Activated gamma-delta T cell treated with Interleukin-2 at 50 U/mL for 16 hours (primary cell): ENCODE measurements at regions not wholly inside any gene's neighbourhood (a gene's known extent, or its start where the extent isn't known, plus 50 kb on each side); places are given as distances from the start of the nearest gene placed in this dataset.
A peak's percentile ranks its signal among the peaks of the same experiment; 100 is the strongest.
"Not testable (repeated sequence)": the region's sequence is repeated elsewhere in the genome, so short reads cannot be mapped to it uniquely, and the experiment has no call there.

Experiments used
- DNase-seq: peaks from one replicate; pipeline ENCODE4 v3.0.0-alpha.2; 2020

DNA sequence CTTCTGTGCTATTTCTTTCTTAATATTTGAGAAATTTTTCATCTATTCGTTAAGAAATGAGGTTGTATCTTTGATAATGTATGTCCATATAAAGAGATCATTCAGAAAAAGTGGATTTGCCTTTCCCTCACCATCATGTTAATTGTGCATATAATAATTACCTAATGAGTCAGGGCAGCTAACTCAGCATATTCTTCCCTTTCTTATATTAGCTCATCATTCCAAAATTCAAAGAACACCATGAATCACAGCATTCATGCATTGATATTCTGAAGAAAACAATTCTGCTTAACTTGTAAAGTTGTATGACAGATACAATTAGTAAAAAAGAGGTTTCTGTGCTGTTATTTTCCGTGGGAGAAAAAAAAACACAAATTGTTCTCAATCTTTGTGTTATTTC, 630.6 kb downstream of the TLE1 start:
- DNase-seq = no peak

DNA sequence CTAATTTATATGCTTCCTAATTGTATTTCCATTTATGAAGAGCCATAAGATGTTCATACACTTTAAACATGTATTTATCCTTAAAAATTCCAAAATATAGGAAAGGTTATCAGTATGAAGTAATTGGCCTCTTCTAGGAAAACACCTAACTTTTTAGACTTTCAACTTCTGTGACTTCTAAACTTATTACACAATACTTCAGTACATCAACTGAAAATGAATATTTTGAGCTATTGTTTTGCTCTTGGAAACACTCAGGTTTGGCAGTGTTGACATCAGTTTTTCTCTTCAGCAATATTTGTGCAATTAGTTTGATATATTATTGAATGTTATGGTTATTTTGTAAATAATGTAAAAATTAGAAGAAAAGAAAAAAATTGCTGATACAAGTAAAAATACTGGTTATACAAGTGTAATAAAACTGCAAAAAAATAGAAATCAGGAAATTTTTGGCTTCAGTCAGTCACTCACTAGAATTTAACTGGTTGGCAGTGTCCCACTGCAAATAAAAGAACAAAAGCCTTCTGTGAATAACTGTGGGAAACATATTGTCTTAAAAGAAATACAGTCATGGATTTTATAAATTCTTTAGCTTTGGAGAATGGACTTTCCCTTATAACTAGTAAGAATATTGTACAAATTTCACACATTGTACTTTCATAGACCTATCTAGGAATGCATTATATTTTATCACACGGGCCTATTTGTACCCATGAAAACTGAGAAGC, 635.9 kb downstream of the TLE1 start:
- no peak for DNase-seq

- DNase-seq = no peak
These were observed 636.5 kb downstream of the TLE1 start for GRCh38 chr9:81052846-81053245.

DNA sequence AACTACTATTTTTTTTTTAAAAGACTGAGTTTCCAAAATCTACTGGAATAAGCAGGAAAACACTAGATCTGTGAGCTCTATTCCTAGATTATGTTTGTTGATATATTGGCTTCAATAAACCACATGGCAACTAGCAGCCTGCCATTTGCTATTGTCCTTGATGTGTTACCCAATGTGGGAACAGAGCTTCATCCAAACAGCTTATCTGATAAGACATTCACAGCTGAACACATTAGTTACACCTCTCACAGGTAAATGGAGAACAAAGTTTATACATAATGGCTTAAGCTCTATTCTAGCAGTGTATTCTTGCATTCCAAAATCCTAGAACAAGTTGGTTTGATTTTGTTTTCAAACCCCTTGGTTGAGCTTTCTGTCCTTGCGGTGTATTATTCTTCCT, 642.1 kb downstream of the TLE1 start:
- no peak for DNase-seq

- DNase-seq = no peak
These were observed 643.7 kb downstream of the TLE1 start for GRCh38 chr9:81045658-81046057.

DNA sequence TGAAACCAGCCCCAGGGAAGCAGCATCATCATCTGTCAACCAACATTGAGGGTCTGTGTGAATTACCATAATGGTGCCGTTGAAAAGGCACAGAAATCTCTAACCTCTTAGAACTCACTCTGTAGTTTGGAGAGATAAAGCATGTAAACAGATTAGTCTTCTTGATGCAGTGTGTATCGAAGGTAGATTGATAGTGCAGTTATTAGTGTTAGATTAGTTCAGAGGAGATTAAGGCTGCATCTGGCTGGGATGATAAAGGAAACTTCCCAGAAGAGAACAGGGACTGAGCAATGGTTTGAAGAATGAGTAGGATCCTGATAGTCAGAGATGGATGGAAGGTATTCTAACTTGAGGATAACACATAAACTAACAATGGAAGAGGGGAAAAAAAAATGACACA, 651.5 kb downstream of the TLE1 start:
- no peak for DNase-seq

DNA sequence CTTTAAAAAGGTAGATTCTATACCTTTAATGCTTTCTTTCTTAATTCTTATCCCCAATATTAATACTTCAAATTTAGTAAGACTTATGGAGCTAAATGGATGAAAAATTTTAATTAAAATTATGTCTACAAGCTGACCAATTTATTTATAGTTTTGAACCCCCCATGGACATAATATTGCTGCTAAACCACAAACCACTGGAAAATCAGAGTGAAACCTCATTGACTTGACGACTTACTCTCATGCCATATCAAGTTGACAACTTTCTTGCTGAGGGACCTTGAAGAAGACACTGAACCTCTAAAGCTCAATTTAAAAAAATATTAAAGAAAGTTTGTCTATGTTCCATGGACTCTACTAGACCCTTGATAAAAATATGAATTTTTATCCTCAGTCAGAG, 653.7 kb downstream of the TLE1 start:
- DNase-seq = no peak

DNA sequence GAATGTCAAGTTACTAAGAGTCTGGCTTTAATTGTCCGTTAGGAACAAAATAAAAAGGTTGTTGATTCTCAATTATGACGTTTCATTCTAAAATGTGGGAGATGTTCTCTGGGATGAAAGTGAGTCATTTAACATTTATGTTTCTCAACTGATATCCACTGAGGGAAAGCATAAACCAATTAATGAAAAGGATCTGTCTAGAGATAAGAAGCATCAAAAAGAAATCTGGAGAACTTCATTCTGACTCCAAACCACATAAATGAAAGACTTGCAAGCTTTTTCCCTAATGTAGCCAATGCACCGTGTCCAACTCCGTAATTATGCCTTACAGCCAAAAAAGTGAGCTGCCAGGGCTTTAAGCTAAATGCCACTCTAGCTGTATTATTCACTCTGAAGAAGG, 654.2 kb downstream of the TLE1 start:
- no peak for DNase-seq

DNA sequence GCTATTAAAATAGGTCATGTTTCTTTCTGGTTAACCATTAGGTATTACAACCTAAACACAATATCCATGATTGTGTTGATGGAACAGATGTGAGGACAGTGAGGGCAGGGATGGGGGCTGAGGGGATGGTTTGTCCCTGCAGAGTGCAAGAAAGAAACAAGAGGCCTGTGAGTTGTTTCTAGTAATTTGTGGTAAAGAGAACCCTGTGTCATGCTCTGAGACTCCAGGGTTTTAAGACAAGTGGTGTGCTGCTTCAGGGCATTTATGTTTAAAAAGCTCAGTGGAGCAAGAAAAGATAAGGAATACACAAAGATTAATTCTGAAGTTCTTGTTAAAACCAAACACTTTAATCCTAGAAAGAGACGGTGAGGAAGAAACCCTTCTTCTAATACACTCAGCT, 656.5 kb downstream of the TLE1 start:
- DNase-seq = no peak

DNA sequence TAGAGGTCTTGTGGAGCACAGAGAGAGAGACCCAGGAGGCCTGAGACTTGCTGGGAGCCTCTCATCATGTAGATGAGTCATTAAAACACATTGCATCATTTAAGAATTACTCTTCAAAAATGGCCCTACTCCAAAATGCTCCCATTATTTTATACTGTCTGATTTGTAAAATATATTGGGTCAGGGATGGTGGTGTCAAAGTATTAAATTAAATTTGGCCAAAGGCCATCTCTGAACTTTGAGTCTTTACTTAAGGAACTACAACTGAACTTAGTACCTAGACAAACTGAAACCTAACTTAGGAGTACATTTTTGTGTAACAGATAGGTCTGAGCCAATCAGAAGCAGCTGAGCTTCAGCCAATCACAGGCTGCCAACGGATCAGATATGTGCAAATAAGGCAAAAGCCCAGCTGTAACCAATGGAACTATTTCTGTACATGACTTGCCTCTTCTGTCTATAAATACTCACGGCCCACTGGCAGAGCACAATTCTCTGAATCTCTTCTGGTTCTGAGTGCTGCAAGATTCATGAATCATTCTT, 657.2 kb downstream of the TLE1 start:
- DNase-seq = no peak

DNA sequence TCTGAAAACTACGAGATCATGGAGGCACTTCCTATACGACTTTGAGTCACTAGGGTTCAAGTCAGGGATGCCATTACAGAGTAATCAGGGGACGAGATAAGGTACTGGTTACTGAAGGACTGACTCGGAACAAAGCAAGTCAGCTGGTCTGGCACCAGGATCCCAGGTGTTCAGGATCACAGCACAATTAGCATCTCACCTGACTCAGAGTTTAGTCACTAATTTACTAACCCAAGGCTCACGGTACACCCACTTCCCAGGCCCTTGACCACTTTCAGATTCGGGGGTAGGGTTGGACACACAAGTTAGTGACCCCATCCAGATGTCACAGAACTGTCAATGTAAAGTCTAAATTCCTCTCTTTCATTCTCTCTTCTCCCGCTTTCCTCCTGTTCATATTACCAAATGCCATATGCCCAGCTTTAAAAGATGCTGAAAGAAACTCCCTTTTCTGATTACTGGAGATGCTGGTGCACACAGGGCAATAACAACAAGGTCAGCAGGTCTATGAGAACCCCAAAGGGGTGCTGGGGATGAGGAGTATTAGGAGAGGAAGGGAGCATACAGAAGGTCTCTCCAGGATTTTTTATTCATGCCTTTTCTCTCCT, 657.8 kb downstream of the TLE1 start:
- DNase-seq = no peak

DNA sequence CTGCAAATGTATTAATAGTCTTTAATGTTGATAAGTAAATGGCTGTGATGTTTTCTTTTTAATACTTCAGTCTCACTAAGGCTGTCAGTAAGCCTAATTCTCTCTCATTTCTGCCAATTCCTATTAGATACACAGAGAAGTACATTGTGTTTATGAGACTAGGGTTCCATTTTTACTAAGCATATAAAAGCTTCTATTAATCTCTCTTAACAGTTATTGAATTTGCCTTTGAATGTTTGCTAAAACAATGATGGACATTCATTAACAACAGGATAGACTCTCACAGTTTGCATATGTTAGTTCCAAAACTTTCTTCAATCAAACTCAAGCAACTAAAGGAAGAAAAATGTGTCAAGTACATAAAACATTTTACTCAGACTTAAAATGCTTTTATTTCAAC, 659.3 kb downstream of the TLE1 start:
- no peak for DNase-seq

DNA sequence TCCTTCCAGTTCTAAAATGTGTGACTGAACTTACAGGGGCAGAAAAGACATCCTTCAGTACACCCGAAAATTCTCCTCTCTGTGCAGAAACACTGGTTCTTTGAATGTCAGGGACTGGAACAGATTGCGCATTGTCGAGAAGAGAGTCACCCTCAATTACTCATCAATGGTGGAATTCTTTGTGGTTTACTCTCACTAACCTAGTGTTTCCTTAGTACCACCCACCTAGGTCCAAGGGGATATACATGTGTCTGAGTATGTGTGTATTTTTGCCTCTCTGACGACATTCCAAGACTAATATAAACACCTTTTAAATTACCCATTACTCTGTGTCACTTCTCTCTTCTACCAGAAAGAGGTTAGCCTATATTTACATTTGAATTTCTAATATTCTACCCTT, 660.8 kb downstream of the TLE1 start:
- DNase-seq = no peak

GRCh38 chr9:81022177-81022576, 667.2 kb downstream of the TLE1 start:
- DNase-seq = no peak

- DNase-seq = not testable (repeated sequence)
These were observed 674.4 kb downstream of the TLE1 start for GRCh38 chr9:81014945-81015344.

DNA sequence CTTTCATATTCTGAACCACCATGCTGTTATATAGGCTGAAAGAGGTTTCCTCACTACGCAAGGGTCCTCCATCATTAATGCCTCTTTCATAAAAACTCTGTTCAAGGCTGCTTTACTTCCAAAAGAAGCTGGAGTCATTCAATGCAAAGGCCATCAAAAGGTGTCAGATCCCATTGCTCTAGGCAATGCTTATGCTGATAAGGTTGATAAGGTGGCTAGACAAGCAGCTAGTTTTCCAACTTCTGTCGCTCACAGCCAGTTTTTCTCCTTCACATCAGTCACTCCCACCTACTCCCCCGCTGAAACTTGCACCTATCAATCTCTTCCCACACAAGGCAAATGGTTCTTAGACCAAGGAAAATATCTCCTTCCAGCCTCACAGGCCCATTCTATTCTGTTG, 676.2 kb downstream of the TLE1 start:
- DNase-seq = not testable (repeated sequence)

DNA sequence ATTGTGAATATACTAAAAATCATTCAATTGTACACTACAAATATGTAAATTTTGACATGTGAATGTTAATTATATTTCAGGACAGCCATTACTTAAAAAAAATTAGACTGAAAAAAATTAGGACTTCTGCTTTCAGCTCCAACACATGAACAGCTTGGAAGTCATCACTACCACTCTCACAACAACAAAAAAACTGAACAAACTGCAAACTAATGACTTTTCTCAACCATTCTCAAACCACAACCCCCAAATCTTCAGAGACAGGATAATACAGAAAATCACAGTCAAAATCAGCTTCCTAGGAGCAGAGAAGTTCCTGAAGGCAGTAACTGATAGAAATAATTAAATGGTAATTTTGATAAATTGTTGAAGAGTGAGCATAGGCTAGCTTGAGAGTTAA, 686.4 kb downstream of the TLE1 start:
- DNase-seq = no peak

DNA sequence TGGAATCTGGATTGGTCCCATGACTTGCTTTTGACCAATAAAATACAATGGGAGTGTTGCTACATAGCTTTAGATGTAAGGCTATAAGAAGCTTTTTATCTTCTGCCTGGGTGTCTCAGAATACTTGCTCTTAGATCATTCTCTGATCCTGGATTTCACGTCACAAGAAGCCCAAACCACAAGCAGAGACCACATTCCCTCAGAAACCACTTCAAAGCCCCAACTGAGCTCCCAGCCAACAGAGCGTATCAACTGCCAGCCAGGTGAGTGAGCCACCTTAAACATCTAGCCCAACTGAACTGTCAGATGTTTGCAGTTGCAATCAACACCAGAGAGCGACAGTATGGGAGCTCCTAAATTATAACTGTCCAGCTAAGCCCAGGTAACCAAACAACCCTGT, 687.1 kb downstream of the TLE1 start:
- peak; percentile 3 for DNase-seq

DNA sequence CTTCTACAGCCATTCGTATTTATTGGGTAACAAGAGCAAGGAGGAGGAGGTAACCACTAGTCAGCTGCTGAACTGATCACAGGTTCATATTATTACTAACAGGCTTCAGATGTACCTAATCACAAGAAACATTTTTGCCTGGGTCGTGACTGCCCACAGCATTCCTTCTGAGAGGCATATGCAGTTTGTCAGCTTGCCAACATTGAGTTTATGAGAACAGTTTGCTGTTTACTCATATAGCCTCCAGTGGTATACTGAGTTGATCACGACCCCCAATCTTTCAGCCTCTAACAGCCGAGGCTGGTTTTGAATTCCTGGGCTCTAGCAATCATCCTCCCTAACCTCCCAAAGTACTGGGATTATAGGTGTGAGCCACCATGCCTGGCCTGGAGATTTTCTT, 693.6 kb downstream of the TLE1 start:
- DNase-seq = no peak

DNA sequence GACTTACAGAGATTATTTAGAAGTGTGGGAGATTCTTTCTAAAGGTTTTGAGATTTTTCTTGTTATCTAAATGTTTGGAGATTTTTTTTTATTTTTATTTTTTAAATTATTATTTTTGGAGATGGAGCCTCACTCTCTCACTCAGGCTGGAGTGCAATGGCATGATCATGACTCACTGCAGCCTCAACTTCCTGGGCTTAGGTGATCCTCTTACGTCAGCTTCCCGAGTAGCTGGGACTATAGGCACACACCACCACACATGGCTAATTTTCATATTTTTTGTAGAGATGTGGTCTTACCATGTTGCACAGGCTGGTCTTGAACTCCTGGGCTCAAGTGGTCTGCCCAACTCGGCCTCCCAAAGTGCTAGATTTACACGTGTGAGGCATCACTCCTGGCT, 694.5 kb downstream of the TLE1 start:
- DNase-seq = no peak

GRCh38 chr9:80985595-80985994, 703.8 kb downstream of the TLE1 start:
- not testable (repeated sequence) for DNase-seq

GRCh38 chr9:80976403-80976802, 712.9 kb downstream of the TLE1 start:
- DNase-seq = no peak

GRCh38 chr9:80970377-80970776, 719.0 kb downstream of the TLE1 start:
- DNase-seq = not testable (repeated sequence)

GRCh38 chr9:80968611-80969010, 720.7 kb downstream of the TLE1 start:
- DNase-seq = no peak

DNA sequence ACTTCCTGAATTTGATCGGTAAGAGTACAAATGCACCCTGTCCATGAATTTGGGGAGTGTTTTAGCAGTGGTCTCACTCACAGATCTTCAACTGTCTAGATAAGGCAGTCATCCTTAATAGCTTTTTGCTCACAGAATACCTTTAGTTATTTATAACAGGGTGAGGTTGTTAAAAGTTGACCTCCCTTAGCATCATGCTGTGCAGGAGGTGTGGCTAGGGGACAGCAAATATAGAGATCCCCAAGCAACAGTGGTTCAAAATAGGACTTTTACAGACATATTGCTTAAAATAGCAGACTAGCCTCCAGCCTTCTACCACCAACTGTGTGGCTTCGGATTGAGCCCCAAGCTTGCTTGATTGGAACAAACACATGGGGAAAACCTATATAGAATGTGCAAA, 724.4 kb downstream of the TLE1 start:
- no peak for DNase-seq
